GM23338 (cell line): ENCODE measurements at regions not wholly inside any gene's neighbourhood (a gene's known extent, or its start where the extent isn't known, plus 50 kb on each side); places are given as distances from the start of the nearest gene placed in this dataset.

ENCODE experiments used
- ATAC-seq: fragments of 200-7000 bp; cut with Tn5 transposase; 3 replicates; pipeline ENCODE4 v1.9.1; 2020
- DNase-seq: peaks from one replicate; pipeline ENCODE4 v3.0.0-alpha.2; 2015; ENCODE audit warnings: low spot score
- H2AFZ ChIP-seq: fragments of 200-600 bp; sonication (generic); 2 replicates; pipeline ENCODE4 v1.8.0; 2016; ENCODE audit warnings: antibody characterized with exemption, mild to moderate bottlenecking, moderate library complexity
- H3F3A ChIP-seq: fragments of 200-600 bp; sonication (generic); replicated peaks from 2 replicates; pipeline ENCODE4 v1.8.0; 2017; ENCODE audit warnings: antibody characterized with exemption, mixed run types, low read depth
- H3K27ac ChIP-seq: fragments of 200-600 bp; sonication (generic); 2 replicates; pipeline ENCODE4 v1.6.1; 2016; ENCODE audit warnings: low read depth
- H3K27me3 ChIP-seq: fragments of 200-600 bp; sonication (generic); 2 replicates; pipeline ENCODE4 v1.8.0; 2016; ENCODE audit warnings: mild to moderate bottlenecking, mixed run types, moderate library complexity; ENCODE audit not compliant: insufficient read depth
- H3K36me3 ChIP-seq: fragments of 200-600 bp; sonication (generic); 2 replicates; pipeline ENCODE4 v1.8.0; 2016; ENCODE audit warnings: mild to moderate bottlenecking; ENCODE audit not compliant: insufficient read depth
- H3K4me1 ChIP-seq: fragments of 200-600 bp; sonication (generic); 2 replicates; pipeline ENCODE4 v1.8.0; 2016; ENCODE audit warnings: mild to moderate bottlenecking, moderate library complexity; ENCODE audit not compliant: insufficient read depth
- H3K4me2 ChIP-seq: fragments of 200-600 bp; sonication (generic); 2 replicates; pipeline ENCODE4 v1.7.1; 2017; ENCODE audit warnings: mixed run types
- H3K4me3 ChIP-seq: fragments of 200-600 bp; sonication (generic); 2 replicates; pipeline ENCODE4 v1.6.1; 2016; ENCODE audit warnings: mixed run types
- H3K79me2 ChIP-seq: fragments of 200-600 bp; sonication (generic); replicated peaks from 2 replicates; pipeline ENCODE4 v1.8.0; 2017; ENCODE audit warnings: mild to moderate bottlenecking; ENCODE audit not compliant: insufficient read depth
- H3K9me2 ChIP-seq: fragments of 200-600 bp; sonication (generic); 2 replicates; pipeline ENCODE4 v1.8.0; 2017; ENCODE audit not compliant: insufficient read depth
- H4K20me1 ChIP-seq: fragments of 200-600 bp; sonication (generic); replicated peaks from 2 replicates; pipeline ENCODE4 v1.8.0; 2017; ENCODE audit warnings: mild to moderate bottlenecking; ENCODE audit not compliant: insufficient read depth
- H3K27ac Mint-ChIP-seq: 2 replicates; pipeline ENCODE4 v1.8.0; 2020; ENCODE audit warnings: inconsistent platforms, mild to moderate bottlenecking, moderate library complexity, mixed read lengths
- H3K27me3 Mint-ChIP-seq: 3 replicates; pipeline ENCODE4 v1.8.0; 2022; ENCODE audit warnings: low read depth, mild to moderate bottlenecking, moderate library complexity, mixed read lengths, inconsistent platforms; ENCODE audit not compliant: insufficient read depth, poor library complexity
- H3K36me3 Mint-ChIP-seq: 3 replicates; pipeline ENCODE4 v1.8.0; 2021; ENCODE audit warnings: low read depth, mild to moderate bottlenecking, inconsistent platforms, moderate library complexity, mixed read lengths
- H3K4me1 Mint-ChIP-seq: 3 replicates; pipeline ENCODE4 v1.8.0; 2020; ENCODE audit warnings: mild to moderate bottlenecking, inconsistent platforms, mixed read lengths
- H3K4me3 Mint-ChIP-seq: 3 replicates; pipeline ENCODE4 v1.8.0; 2021; ENCODE audit warnings: moderate library complexity, mild to moderate bottlenecking, inconsistent platforms, mixed read lengths
- H3K9me3 Mint-ChIP-seq: 3 replicates; pipeline ENCODE4 v1.8.0; 2020; ENCODE audit warnings: moderate library complexity, mild to moderate bottlenecking, inconsistent platforms, mixed read lengths
- CREB1 ChIP-seq: fragments of 250-450 bp; sonication (Bioruptor Pico); IDR thresholded peaks from 2 replicates; pipeline ENCODE4 v1.5.0; 2020; ENCODE audit warnings: low read depth, mild to moderate bottlenecking, moderate library complexity
- ETS1 ChIP-seq: IDR thresholded peaks from 2 replicates; pipeline ENCODE4 v1.6.1; 2016; ENCODE audit warnings: antibody characterized with exemption
- EZH2 ChIP-seq: fragments of 200-600 bp; sonication (generic); IDR thresholded peaks from one replicate; pipeline ENCODE4 v1.8.0; 2017; ENCODE audit warnings: antibody characterized with exemption, mild to moderate bottlenecking, low read depth; ENCODE audit not compliant: unreplicated experiment
- EZH2phosphoT487 ChIP-seq: fragments of 200-600 bp; sonication (generic); IDR thresholded peaks from one replicate; pipeline ENCODE4 v1.8.1; 2018; ENCODE audit warnings: antibody characterized with exemption; ENCODE audit not compliant: unreplicated experiment
- JUNB ChIP-seq: IDR thresholded peaks from one replicate; pipeline ENCODE4 v1.6.1; 2016; ENCODE audit warnings: antibody characterized with exemption; ENCODE audit not compliant: unreplicated experiment
- NANOG ChIP-seq: IDR thresholded peaks from 2 replicates; pipeline ENCODE4 v1.6.1; 2016; ENCODE audit warnings: antibody characterized with exemption, borderline replicate concordance
- POLR2AphosphoS5 ChIP-seq: IDR thresholded peaks from 2 replicates; pipeline ENCODE4 v1.6.1; 2016; ENCODE audit warnings: antibody characterized with exemption, low read depth
- STAT1 ChIP-seq: IDR thresholded peaks from one replicate; pipeline ENCODE4 v1.6.1; 2016; ENCODE audit warnings: antibody characterized with exemption; ENCODE audit not compliant: unreplicated experiment
- ZNF114 ChIP-seq: fragments of 250-450 bp; sonication (Bioruptor Pico); IDR thresholded peaks from 2 replicates; pipeline ENCODE4 v1.5.0; 2020; ENCODE audit warnings: mild to moderate bottlenecking, moderate library complexity
- ZNF331 ChIP-seq: fragments of 250-450 bp; sonication (Bioruptor Pico); IDR thresholded peaks from 2 replicates; pipeline ENCODE4 v1.5.0; 2020; ENCODE audit warnings: low read depth, mild to moderate bottlenecking, moderate library complexity
- TF ChIP-seq, protein P1 (sequence below): fragments of 250-450 bp; sonication (Bioruptor Pico); IDR thresholded peaks from 2 replicates; pipeline ENCODE4 v1.5.0; 2020; ENCODE audit warnings: mild to moderate bottlenecking, moderate library complexity
- TF ChIP-seq, protein P2 (sequence below), 2 experiments: fragments of 200-600 bp in 1 of 2; sonication (generic) in 1 of 2; conservative IDR thresholded peaks; 2 replicates each; pipeline versions ENCODE4 v1.5.1 to v1.6.1; 2016 to 2017; ENCODE audit warnings: antibody characterized with exemption in 2 of 2, low read depth in 2 of 2, mild to moderate bottlenecking in 2 of 2, moderate library complexity in 1 of 2

DNA sequence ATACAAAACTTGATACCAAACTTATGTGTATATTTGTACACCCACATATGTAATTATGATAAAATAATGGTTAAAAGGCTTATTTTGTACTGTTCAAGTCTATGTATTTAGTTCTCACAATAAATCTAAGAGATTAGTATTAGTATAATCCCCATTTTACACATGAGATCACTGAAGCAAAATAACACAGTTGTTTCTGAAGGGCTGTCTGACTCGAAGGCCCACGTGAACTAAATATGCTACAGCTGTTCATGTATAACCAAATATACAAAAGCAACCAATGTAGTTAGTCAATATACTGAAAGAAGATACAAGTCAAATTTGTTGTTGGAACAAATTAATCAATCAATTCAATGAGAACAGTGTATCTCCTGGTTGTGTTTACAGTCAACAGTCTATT lies 959.2 kb downstream of the EPHA7 start:
- Histone ChIP-seq H3K27ac (no peak overlapping the region), H3K36me3 (no peaks in the 10 kb centered on the region), H3K79me2 (no peaks in the 10 kb centered on the region), H3K9me2 (no peaks in the 10 kb centered on the region), H3K4me1 (0 out of 2 replicates have a peak, but pooled peaks cover 3% of the 10 kb centered on the region), H3K4me2 (no peak overlapping the region), H2AFZ (no peak overlapping the region), H3K4me3 (no peak overlapping the region), H3K27me3 (no peaks in the 10 kb centered on the region), H4K20me1 (no peaks in the 10 kb centered on the region), H3F3A (no peaks in the 10 kb centered on the region)
- Mint-ChIP-seq H3K36me3 (peaks cover 6% of the 10 kb centered on the region; the same call in 1 of the 3 replicates), H3K4me1 (peaks cover 4% of the 10 kb centered on the region), H3K9me3 (0 out of 3 replicates have a peak, but pooled peaks cover 6% of the 10 kb centered on the region), H3K27me3 (peaks cover 3% of the 10 kb centered on the region), H3K4me3 (no peak overlapping the region), H3K27ac (no peak overlapping the region)
- TF ChIP-seq EZH2 = no peak
- TF ChIP-seq EZH2phosphoT487 = no peak
- no peak for TF ChIP-seq ETS1
- no peak for TF ChIP-seq STAT1
- DNase-seq (no peak), ATAC-seq (no peak)

DNA sequence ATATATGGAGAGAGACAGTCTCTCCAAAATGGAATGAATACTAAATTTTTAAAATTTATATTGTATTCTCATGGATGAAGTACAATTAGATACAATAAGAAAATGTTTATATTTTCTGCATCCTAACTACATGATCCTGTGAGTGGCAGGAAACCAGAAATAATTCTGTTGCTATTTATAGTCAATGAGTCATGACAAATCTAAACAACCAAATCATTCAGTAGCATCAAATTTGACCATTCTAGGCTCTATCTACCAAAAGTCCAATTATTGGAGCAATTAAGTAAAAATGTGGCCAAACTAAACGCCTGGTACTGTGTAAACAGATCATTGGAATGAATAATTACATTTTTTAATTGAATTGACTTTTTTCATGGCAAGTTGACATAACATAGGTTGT lies 959.8 kb downstream of the EPHA7 start:
- Mint-ChIP-seq H3K9me3 (0 out of 3 replicates have a peak, but pooled peaks cover 3% of the 10 kb centered on the region), H3K27ac (no peak overlapping the region), H3K4me1 (peaks cover 4% of the 10 kb centered on the region), H3K36me3 (peaks cover 2% of the 10 kb centered on the region; the same call in 1 of the 3 replicates), H3K27me3 (peaks cover 3% of the 10 kb centered on the region), H3K4me3 (no peak overlapping the region)
- Histone ChIP-seq H3K27ac (no peak overlapping the region), H3K4me3 (no peak overlapping the region), H3K4me1 (0 out of 2 replicates have a peak, but pooled peaks cover 3% of the 10 kb centered on the region), H3K27me3 (no peaks in the 10 kb centered on the region), H3K36me3 (no peaks in the 10 kb centered on the region), H4K20me1 (no peaks in the 10 kb centered on the region), H3F3A (no peaks in the 10 kb centered on the region), H3K9me2 (no peaks in the 10 kb centered on the region), H3K79me2 (no peaks in the 10 kb centered on the region), H3K4me2 (no peak overlapping the region), H2AFZ (no peak overlapping the region)
- ATAC-seq (no peak), DNase-seq (no peak)
- no peak for TF ChIP-seq POLR2AphosphoS5
- TF ChIP-seq ZNF331 = no peak
- TF ChIP-seq, protein P1, sequence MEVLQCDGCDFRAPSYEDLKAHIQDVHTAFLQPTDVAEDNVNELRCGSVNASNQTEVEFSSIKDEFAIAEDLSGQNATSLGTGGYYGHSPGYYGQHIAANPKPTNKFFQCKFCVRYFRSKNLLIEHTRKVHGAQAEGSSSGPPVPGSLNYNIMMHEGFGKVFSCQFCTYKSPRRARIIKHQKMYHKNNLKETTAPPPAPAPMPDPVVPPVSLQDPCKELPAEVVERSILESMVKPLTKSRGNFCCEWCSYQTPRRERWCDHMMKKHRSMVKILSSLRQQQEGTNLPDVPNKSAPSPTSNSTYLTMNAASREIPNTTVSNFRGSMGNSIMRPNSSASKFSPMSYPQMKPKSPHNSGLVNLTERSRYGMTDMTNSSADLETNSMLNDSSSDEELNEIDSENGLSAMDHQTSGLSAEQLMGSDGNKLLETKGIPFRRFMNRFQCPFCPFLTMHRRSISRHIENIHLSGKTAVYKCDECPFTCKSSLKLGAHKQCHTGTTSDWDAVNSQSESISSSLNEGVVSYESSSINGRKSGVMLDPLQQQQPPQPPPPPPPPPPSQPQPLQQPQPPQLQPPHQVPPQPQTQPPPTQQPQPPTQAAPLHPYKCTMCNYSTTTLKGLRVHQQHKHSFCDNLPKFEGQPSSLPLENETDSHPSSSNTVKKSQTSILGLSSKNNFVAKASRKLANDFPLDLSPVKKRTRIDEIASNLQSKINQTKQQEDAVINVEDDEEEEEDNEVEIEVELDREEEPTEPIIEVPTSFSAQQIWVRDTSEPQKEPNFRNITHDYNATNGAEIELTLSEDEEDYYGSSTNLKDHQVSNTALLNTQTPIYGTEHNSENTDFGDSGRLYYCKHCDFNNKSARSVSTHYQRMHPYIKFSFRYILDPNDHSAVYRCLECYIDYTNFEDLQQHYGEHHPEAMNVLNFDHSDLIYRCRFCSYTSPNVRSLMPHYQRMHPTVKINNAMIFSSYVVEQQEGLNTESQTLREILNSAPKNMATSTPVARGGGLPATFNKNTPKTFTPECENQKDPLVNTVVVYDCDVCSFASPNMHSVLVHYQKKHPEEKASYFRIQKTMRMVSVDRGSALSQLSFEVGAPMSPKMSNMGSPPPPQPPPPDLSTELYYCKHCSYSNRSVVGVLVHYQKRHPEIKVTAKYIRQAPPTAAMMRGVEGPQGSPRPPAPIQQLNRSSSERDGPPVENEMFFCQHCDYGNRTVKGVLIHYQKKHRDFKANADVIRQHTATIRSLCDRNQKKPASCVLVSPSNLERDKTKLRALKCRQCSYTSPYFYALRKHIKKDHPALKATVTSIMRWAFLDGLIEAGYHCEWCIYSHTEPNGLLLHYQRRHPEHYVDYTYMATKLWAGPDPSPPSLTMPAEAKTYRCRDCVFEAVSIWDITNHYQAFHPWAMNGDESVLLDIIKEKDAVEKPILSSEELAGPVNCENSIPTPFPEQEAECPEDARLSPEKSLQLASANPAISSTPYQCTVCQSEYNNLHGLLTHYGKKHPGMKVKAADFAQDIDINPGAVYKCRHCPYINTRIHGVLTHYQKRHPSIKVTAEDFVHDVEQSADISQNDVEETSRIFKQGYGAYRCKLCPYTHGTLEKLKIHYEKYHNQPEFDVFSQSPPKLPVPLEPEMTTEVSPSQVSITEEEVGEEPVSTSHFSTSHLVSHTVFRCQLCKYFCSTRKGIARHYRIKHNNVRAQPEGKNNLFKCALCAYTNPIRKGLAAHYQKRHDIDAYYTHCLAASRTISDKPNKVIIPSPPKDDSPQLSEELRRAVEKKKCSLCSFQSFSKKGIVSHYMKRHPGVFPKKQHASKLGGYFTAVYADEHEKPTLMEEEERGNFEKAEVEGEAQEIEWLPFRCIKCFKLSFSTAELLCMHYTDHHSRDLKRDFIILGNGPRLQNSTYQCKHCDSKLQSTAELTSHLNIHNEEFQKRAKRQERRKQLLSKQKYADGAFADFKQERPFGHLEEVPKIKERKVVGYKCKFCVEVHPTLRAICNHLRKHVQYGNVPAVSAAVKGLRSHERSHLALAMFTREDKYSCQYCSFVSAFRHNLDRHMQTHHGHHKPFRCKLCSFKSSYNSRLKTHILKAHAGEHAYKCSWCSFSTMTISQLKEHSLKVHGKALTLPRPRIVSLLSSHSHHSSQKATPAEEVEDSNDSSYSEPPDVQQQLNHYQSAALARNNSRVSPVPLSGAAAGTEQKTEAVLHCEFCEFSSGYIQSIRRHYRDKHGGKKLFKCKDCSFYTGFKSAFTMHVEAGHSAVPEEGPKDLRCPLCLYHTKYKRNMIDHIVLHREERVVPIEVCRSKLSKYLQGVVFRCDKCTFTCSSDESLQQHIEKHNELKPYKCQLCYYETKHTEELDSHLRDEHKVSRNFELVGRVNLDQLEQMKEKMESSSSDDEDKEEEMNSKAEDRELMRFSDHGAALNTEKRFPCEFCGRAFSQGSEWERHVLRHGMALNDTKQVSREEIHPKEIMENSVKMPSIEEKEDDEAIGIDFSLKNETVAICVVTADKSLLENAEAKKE (CRISPR knock-in tag) = no peak
- TF ChIP-seq ZNF114 (CRISPR knock-in tag) = no peak
- TF ChIP-seq STAT1 = no peak
- TF ChIP-seq ETS1 = no peak
- no peak for TF ChIP-seq CREB1
- TF ChIP-seq EZH2phosphoT487 = no peak
- no peak for TF ChIP-seq JUNB
- TF ChIP-seq EZH2 = no peak
- TF ChIP-seq, protein P2, sequence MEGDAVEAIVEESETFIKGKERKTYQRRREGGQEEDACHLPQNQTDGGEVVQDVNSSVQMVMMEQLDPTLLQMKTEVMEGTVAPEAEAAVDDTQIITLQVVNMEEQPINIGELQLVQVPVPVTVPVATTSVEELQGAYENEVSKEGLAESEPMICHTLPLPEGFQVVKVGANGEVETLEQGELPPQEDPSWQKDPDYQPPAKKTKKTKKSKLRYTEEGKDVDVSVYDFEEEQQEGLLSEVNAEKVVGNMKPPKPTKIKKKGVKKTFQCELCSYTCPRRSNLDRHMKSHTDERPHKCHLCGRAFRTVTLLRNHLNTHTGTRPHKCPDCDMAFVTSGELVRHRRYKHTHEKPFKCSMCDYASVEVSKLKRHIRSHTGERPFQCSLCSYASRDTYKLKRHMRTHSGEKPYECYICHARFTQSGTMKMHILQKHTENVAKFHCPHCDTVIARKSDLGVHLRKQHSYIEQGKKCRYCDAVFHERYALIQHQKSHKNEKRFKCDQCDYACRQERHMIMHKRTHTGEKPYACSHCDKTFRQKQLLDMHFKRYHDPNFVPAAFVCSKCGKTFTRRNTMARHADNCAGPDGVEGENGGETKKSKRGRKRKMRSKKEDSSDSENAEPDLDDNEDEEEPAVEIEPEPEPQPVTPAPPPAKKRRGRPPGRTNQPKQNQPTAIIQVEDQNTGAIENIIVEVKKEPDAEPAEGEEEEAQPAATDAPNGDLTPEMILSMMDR (conservative IDR thresholded peaks at IDR 0.05; ENCODE audit: low read depth in 2 of 2) = no peak
- no peak for TF ChIP-seq NANOG
